GM21786 (cell line): ENCODE measurements at regions not wholly inside any gene's neighbourhood (a gene's known extent, or its start where the extent isn't known, plus 50 kb on each side); places are given as distances from the start of the nearest gene placed in this dataset.

ENCODE experiments used
- ATAC-seq: cut with Tn5 transposase; IDR thresholded peaks from one replicate; pipeline ENCODE4 v1.9.1; 2021; ENCODE audit not compliant: unreplicated experiment

GRCh38 chr6:66902457-66902856 lies 1195.4 kb upstream of the EYS start:
- no peak for ATAC-seq

- no peak for ATAC-seq
These were observed 1193.4 kb upstream of the EYS start for GRCh38 chr6:66900133-66901083.

- ATAC-seq = no peak
These were observed 1190.5 kb upstream of the EYS start for GRCh38 chr6:66897576-66897975.

DNA sequence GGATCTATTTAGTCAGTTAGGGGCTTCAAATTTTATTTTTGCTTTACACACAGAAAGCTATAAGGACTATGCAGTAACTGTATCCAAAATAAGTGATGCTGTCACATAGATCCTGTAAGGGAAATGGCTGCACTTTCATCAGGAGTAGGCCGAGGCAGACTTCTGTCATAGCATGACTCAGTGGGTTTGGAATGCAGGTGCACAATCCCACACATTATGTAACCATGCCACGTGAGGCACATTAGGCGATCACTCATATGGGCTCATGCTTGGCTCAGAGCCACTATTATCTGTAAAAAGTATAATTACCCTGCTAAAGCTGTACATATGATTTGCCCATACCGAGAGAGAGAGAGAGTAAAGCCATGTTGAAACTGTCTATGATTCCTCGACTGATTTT lies 1189.4 kb upstream of the EYS start:
- no peak for ATAC-seq

DNA sequence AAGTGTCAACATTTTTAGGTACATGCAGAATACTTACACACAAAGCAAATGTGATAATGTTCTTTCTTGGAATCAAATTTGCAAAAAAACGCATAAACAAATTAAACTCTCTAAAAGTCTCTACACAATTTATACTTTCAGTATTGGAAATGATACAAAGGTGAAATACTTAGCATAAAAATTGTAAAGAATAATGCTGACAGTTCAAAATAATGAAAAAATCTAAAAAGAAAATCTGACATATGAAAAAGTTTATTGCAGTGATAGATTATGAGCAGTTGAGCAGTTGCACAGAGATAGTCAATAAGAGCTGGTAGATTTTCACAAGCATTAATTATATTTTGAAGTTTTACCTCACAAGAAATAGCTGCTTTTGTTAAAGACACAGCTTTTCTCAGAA lies 1176.4 kb upstream of the EYS start:
- no peak for ATAC-seq

- ATAC-seq = no peak
These were observed 1159.8 kb upstream of the EYS start for GRCh38 chr6:66866801-66867200.

DNA sequence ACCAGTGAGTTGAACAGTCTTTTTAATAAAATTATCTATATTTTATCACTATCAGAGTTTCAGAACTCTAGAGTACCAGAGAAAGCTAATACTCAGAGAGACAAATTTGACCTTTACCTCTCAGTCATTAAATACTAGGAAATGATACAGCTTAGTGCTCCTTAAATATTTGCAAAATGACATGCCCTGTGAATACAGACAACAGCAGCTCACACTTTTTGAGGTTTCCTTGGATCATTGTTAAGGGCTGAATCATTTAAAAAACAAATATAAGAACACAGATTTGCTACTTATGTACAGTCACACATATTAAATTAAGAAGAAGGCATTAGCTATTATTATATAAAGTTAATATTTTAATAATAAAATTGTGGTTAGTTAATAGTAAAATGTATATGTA lies 1158.7 kb upstream of the EYS start:
- no peak for ATAC-seq

DNA sequence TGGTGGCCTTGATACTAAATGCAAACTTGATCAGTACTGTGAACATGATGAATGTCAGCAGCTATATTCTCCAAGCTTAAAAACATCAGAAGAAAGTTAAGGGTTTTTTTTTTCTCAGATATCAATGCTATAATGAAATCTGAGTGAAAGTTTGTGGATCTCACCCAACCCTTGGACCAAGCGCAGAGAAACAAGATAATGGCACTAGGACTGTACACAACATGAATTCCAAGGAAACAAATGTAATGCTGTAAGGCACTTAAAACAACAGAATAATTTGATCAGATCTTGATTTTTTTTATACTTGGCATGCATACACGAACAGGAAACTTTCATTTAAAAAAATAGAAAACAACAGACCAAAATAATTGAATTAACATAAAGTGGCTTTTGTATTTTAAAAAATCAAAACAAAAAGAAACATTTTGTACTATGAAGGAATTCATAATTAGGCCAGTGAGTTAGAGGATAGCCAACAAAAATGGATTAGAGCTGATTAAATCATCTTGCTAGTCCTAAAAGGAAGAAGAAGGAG lies 1154.0 kb upstream of the EYS start:
- no peak for ATAC-seq

DNA sequence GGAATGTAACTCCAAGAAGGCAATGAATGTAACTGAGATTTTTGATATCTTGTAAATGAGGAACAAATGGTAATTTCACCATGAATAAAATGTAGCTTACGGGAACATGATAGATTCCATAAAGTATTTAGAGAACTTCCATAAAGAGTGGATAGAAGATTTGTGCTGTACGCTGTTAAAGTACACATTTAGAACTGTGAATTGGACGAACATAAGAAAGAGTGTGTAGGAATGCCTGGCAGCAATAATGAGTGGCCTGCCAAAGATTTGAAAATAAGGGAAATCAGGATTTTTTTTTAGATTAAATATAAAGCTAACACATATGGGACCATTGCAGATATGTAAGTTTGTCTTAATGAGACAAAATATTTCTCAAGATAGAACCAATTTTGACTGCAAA lies 1153.3 kb upstream of the EYS start:
- no peak for ATAC-seq

DNA sequence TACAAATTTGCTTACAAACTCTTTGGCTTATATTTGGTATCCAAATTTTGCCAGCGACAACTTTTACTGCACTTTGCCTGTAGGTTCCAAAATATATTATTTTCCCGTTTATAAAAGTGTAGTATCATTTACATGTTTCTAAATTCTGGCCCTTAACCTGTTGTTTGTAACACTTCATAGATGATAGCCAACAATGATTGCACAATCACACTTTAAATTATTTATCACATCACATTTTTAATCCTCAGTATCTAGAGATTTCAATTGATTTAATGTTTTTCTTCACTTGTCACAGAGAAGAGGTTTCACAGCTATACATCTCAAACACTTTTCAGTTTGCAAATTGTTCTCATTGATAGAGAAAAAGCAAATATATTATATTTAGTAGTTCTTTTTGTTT lies 1151.2 kb upstream of the EYS start:
- no peak for ATAC-seq

GRCh38 chr6:66854014-66854413 lies 1147.0 kb upstream of the EYS start:
- no peak for ATAC-seq

- ATAC-seq = no peak
These were observed 1144.9 kb upstream of the EYS start for GRCh38 chr6:66851930-66852329.

- no peak for ATAC-seq
These were observed 1142.8 kb upstream of the EYS start for GRCh38 chr6:66849843-66850242.

DNA sequence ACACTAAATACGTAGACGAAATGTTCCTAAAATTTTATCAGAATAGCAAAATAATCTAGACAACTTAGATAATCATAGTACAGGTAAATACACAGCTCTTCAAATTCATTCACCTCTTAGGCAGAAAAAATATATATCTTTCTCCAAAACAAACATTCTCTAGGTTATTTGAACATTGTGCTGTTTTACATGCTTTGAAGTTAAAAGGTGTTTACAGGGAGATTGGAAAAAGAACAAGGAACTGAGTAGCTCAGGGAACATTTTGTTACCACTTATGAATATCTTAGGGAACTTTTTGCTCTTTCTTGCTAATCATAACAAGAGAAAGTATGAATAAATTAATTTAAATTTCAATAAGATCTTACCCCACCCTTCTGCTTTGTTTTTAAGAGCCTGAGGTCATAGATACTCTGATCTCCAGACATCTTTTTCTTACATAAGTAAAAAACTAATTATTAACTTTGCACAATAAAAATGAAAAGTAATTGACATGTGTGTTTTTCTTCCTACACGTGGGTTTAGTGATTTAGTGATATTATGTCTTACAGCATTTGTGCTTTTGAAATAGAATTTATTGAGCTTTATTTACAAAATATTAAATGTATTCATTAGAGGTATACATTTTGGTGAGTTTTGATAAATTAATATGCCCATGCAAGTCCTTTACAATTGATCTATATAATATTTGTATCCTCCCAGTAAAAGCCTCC lies 1141.4 kb upstream of the EYS start:
- no peak for ATAC-seq

DNA sequence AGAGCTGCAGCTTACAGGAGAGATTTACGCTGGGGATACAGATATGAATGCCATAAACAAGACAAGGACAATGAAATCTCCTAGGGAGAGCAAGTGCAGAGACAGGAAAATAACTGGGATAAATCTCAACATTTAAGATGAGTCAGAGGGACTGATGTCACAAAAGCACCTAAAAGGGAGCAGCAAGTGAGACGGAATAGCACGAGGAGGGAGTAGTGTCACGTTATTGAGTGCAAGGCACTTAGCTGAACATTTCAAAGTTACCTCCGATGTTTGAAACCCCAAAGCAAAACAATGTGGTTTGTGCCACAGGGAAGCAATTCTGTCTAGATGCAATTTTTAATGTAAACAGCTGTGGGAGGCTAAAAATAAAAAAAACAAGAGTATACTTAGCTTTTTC lies 1131.7 kb upstream of the EYS start:
- no peak for ATAC-seq

- no peak for ATAC-seq
These were observed 1118.5 kb upstream of the EYS start for GRCh38 chr6:66825539-66825938.

- no peak for ATAC-seq
These were observed 1107.1 kb upstream of the EYS start for GRCh38 chr6:66814156-66814555.

DNA sequence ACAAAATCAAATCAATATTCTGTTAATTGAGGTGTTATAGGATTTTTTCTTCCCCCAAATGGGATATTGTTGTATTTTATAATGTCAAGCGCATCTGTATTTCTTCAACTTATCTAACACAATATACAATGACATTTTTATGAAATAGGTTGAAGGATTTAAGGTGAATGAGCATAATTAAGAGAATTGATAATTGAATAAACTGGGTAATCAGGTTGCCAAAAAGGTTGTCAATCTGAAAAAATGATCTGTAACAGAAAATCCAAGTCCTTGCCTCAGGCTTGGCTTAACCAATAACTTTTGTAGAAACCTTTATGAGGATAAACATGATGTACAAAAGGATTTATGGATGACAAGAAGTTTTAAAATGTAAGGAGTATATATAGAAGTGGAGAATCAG lies 1101.7 kb upstream of the EYS start:
- ATAC-seq = no peak

- ATAC-seq = no peak
These were observed 1090.0 kb upstream of the EYS start for GRCh38 chr6:66796987-66797386.

GRCh38 chr6:66788579-66788978 lies 1081.6 kb upstream of the EYS start:
- ATAC-seq = no peak

GRCh38 chr6:66772800-66773199 lies 1065.8 kb upstream of the EYS start:
- ATAC-seq = no peak

GRCh38 chr6:66771626-66772025 lies 1064.6 kb upstream of the EYS start:
- ATAC-seq = no peak
